T-helper 17 cell (primary cell): ENCODE measurements at regions not wholly inside any gene's neighbourhood (a gene's known extent, or its start where the extent isn't known, plus 50 kb on each side); places are given as distances from the start of the nearest gene placed in this dataset.

Experiments
- ATAC-seq: fragments of 150-1000 bp; cut with Tn5 transposase; 2 replicates; pipeline ENCODE4 v1.10.0; 2021; ENCODE audit warnings: mild to moderate bottlenecking, moderate library complexity
- DNase-seq, 3 donors: peaks; one replicate each; pipeline versions ENCODE4 v3.0.0 to v3.0.0-alpha.2; 2020 to 2021
- H3K9me3 ChIP-seq: one replicate; pipeline ENCODE4 v1.7.0; 2013; ENCODE audit warnings: low read length, mild to moderate bottlenecking; ENCODE audit not compliant: control insufficient read depth, poor library complexity, severe bottlenecking
- H3K27ac Mint-ChIP-seq: one replicate; pipeline ENCODE4 v1.8.0; 2022; ENCODE audit warnings: mild to moderate bottlenecking, moderate library complexity, mixed read lengths
- H3K27me3 Mint-ChIP-seq: one replicate; pipeline ENCODE4 v1.8.0; 2022; ENCODE audit warnings: mixed read lengths
- H3K36me3 Mint-ChIP-seq: one replicate; pipeline ENCODE4 v1.8.0; 2022; ENCODE audit warnings: low read depth, mixed read lengths
- H3K4me1 Mint-ChIP-seq: one replicate; pipeline ENCODE4 v1.8.0; 2022; ENCODE audit warnings: mild to moderate bottlenecking, mixed read lengths
- H3K4me3 Mint-ChIP-seq: one replicate; pipeline ENCODE4 v1.8.0; 2022; ENCODE audit warnings: mild to moderate bottlenecking, moderate library complexity, mixed read lengths

DNA sequence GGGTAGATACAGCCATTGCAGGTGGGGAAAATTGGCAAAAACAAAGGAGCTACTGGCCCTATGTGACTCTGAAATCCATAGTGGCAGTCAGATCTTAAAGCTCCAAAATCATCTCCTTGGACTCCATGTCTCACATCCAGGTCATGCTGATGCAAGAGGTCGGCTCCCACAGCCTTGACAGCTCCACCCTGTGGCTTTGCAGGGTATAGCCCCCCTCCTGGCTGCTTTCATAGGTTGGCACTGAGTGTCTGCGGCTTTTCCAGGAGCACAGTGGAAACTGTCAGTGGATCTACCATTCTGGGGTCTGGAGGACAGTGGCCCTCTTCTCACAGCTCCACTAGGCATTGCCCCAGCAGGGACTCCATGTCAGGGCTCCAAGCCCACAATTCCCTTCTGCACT is 1190.1 kb downstream of the CDH12 start:
- Mint-ChIP-seq H3K27ac (no peak overlapping the region), H3K4me3 (no peak overlapping the region), H3K27me3 (no peaks in the 10 kb centered on the region), H3K36me3 (no peaks in the 10 kb centered on the region), H3K4me1 (no peaks in the 10 kb centered on the region)
- ATAC-seq (no peak), DNase-seq (no peak)
- no peaks in the 10 kb centered on the region for H3K9me3 ChIP-seq

DNA sequence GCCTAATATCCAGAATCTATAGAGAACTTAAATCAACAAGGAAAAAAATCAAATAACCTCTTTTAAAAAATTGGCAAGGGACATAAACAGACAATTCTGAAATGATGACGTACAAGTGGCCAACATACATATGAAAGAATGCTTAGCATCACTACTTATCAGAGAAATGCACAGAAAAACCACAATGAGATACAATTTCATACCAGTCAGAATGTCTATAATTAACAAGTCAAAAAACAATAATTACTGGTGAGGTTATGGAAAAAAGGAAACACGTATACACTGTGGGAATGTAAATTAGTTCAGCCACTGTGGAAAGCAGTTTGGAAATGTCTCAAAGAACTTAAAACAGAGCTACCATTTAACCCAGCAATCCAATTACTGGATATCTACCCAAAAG is 1192.0 kb downstream of the CDH12 start:
- ATAC-seq (no peak), DNase-seq (no peak)
- no peaks in the 10 kb centered on the region for H3K27me3 Mint-ChIP-seq
- no peaks in the 10 kb centered on the region for H3K9me3 ChIP-seq
- no peak overlapping the region for H3K27ac Mint-ChIP-seq
- H3K4me3 Mint-ChIP-seq, result no peak overlapping the region
- H3K36me3 Mint-ChIP-seq, result no peaks in the 10 kb centered on the region
- H3K4me1 Mint-ChIP-seq, result no peaks in the 10 kb centered on the region

DNA sequence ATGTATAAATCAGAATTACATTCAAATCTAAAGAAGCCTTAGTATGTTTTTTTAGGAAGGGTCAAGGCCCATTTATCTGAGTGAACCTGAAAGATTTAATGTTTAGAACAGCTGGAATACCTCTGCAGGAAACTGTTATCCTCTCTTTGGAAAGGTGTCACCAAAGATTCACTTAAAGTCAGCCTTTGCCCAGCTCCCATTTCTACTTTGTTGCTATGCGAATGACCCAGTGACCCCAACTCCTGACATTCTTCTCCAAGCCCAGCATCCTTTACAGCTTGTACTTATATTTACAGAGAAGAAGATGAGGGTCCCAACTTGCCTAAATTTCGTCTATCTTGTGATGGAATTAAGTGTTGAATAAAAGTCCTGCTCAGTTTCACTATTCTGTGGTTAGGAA is 1198.6 kb downstream of the CDH12 start:
- Mint-ChIP-seq H3K4me1 (no peaks in the 10 kb centered on the region), H3K36me3 (no peaks in the 10 kb centered on the region), H3K27me3 (no peaks in the 10 kb centered on the region), H3K27ac (no peak overlapping the region), H3K4me3 (no peak overlapping the region)
- H3K9me3 ChIP-seq, result no peaks in the 10 kb centered on the region
- ATAC-seq, result no peak
- no peak for DNase-seq

DNA sequence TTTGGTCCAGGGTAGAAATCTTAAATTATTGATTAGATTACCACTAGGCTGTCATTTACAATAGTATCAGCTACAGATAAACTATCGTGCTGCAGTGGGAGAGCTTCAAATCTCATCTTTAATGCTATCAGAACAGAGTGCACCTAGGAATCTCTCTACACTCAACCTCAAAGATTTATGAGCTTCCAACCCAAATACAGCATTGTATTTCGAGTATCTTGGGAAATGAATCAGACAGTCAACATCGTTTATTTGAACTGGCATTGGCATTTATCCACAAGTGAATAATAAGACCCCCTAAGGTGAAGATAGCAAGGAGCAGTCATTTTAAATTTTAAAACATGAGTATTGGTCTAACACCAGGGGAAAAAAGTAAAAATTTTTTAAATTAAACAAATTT is 1203.2 kb downstream of the CDH12 start:
- ATAC-seq, result no peak
- Mint-ChIP-seq H3K4me1 (no peaks in the 10 kb centered on the region), H3K27me3 (no peaks in the 10 kb centered on the region), H3K27ac (no peak overlapping the region), H3K36me3 (no peaks in the 10 kb centered on the region), H3K4me3 (no peak overlapping the region)
- no peak for DNase-seq
- H3K9me3 ChIP-seq, result no peaks in the 10 kb centered on the region

DNA sequence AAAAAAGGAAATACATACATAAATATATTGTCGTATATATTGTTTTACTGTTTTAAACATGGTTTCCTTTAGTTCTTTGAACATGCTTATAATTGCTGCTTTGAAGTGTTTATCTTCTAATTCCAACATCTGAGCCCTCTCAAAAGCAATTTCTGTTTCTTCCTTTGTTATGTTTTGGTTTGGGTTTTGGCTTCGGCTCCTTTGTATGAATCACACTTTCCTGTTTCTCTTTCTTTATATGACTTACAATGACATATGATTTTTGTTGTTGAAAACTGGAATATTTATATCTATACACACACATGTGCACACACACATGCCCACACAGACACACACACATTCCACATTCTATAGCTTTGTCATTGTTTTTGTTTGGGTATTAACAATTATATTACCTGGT is 1206.7 kb downstream of the CDH12 start:
- Mint-ChIP-seq H3K36me3 (no peaks in the 10 kb centered on the region), H3K27ac (no peak overlapping the region), H3K27me3 (no peaks in the 10 kb centered on the region), H3K4me1 (no peaks in the 10 kb centered on the region), H3K4me3 (no peak overlapping the region)
- no peaks in the 10 kb centered on the region for H3K9me3 ChIP-seq
- DNase-seq, result no peak
- ATAC-seq, result no peak

DNA sequence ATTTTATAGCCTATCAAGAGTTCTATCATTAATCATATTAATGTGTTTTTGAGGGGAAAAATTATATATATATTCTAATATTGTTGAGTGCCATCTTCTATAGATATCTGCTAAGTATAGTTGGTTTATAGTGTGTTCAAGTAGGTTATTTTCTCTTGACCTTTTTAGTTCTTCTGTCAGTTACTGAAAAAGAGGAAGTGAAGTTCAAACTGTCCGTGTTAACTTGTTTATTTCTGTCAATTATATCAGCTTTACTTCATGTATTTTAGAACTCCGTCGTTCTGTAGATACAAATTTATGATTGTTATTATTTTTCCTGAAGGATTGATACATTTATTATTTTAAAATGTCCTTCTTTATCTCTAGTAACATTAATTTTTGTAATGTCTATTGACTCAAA is 1209.1 kb downstream of the CDH12 start:
- H3K27ac Mint-ChIP-seq, result no peak overlapping the region
- DNase-seq, result no peak
- no peak overlapping the region for H3K4me3 Mint-ChIP-seq
- ATAC-seq, result no peak
- no peaks in the 10 kb centered on the region for H3K27me3 Mint-ChIP-seq
- H3K4me1 Mint-ChIP-seq, result no peaks in the 10 kb centered on the region
- no peaks in the 10 kb centered on the region for H3K36me3 Mint-ChIP-seq
- no peaks in the 10 kb centered on the region for H3K9me3 ChIP-seq

DNA sequence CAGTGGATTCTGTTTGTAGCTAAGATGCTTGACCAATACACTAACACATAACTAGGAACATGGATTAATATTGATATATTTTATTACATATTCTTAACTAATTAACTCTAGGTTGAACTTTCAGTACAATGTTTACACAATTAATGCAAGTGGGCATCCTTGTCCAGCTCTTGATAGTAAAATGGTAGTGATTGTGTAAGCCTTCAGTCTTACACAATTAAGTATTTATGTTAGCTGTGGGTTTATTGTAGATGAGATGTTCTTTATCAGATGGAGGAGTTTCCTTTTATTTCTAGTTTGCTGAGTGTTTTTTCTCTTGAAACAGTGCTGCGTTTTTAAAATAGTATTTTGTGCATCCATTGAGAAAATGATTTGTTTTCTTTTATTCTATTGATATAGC is 1210.8 kb downstream of the CDH12 start:
- ATAC-seq (no peak), DNase-seq (no peak)
- H3K9me3 ChIP-seq, result no peaks in the 10 kb centered on the region
- Mint-ChIP-seq H3K36me3 (no peaks in the 10 kb centered on the region), H3K4me3 (no peak overlapping the region), H3K27me3 (no peaks in the 10 kb centered on the region), H3K4me1 (no peaks in the 10 kb centered on the region), H3K27ac (no peak overlapping the region)

DNA sequence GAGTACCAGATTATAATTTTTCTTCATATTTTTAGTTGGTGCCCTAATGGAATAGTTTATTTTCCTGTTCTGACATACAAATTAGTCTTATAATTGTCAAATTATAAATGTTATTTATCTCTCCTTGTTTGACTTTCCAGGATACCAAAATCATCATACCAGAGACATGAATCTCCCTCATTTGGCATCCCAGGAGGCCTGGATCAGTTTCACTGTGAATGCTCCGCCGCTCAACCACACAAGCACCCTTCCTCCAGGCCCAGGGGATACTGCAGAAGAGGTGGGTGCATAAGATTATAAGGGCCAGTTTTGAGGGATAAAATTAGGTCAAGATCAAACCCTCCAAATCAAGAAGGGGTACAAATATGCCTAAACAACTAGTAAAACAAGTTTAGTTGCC is 1229.3 kb downstream of the CDH12 start:
- ATAC-seq (no peak), DNase-seq (no peak)
- no peaks in the 10 kb centered on the region for H3K27me3 Mint-ChIP-seq
- H3K4me1 Mint-ChIP-seq, result no peaks in the 10 kb centered on the region
- no peaks in the 10 kb centered on the region for H3K9me3 ChIP-seq
- H3K27ac Mint-ChIP-seq, result no peak overlapping the region
- H3K4me3 Mint-ChIP-seq, result no peak overlapping the region
- H3K36me3 Mint-ChIP-seq, result no peaks in the 10 kb centered on the region

DNA sequence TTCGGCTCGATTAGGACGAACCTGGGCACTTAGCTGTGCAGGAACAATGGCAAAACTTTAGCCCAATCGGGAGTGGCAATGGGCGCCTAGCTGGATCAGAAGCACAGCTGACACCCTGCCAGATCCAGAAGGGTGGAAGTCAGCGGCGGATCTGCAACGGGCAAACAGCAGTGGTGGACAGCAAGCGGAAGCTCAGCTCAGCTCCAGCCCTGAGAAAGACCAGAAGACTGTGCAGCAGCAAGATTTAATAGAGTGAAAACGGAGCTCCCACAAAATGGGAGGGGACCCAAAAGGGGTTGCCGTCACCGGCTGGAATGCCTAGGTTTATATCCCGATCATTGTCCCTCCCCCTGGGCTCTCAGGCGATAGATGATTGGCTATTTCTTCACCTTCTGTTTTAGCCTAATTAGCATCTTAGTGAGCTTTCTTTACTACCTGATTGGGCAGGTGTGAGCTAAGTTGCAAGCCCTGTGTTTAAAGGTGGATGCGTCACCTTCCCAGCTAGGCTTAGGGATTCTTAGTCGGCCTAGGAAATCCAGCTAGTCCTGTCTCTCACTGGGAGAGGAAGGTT is 1237.9 kb downstream of the CDH12 start:
- no peak overlapping the region for H3K27ac Mint-ChIP-seq
- no peak overlapping the region for H3K4me3 Mint-ChIP-seq
- H3K9me3 ChIP-seq, result no peaks in the 10 kb centered on the region
- H3K4me1 Mint-ChIP-seq, result no peaks in the 10 kb centered on the region
- no peaks in the 10 kb centered on the region for H3K36me3 Mint-ChIP-seq
- no peaks in the 10 kb centered on the region for H3K27me3 Mint-ChIP-seq
- DNase-seq (no peak), ATAC-seq (no peak)

DNA sequence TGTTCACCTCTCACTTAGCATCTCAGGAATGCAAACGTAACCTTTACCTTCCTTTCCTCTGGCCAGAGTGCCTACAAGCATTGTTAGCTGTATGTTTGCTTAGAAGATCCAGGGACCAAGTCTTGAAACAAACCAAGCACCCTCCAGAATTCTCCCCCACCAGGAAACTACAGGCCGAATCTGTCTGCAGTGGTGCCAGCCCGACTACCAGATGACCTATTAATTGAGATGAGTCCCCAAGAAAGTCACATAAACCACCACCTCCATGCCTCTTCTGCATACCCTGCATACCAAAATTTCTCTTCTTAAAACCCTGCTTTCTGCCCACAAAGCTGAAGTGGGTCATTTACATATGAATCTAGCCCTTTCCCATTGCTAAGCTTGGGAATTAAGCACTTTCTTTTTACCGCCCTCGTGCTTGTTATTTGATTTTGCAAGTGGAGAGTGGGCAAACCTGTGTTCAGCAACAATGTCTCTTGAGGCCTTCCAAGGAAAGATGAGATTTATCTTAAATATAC is 1239.1 kb downstream of the CDH12 start:
- DNase-seq, result no peak

DNA sequence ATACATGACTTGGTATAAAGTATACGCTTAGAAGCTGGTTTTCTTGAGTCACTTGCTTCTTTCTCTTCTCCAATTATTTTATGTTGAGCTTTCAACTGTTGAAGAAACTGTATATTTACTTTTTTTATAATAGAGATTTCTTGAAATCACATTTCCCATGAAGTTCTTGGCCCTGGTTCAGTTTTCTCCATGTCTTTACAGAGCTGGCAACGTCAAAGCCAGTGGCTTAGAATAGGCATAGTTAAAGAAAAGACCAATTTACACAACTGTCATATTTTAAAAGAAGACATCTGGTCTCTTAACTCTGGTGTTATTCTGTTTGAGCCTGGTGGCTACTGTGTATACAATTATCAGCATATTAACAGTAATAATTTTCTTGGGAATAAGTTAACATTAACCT is 1249.3 kb downstream of the CDH12 start:
- DNase-seq, result no peak
- no peak for ATAC-seq
- H3K4me3 Mint-ChIP-seq, result no peak overlapping the region
- H3K36me3 Mint-ChIP-seq, result no peaks in the 10 kb centered on the region
- no peaks in the 10 kb centered on the region for H3K27me3 Mint-ChIP-seq
- no peak overlapping the region for H3K27ac Mint-ChIP-seq
- H3K9me3 ChIP-seq, result no peaks in the 10 kb centered on the region
- no peaks in the 10 kb centered on the region for H3K4me1 Mint-ChIP-seq

More for the DNA sequence above, 1239.1 kb downstream of the CDH12 start:
- H3K4me3 Mint-ChIP-seq, result no peak overlapping the region
- H3K36me3 Mint-ChIP-seq, result no peaks in the 10 kb centered on the region
- ATAC-seq, result no peak
- no peaks in the 10 kb centered on the region for H3K9me3 ChIP-seq
- H3K27me3 Mint-ChIP-seq, result no peaks in the 10 kb centered on the region
- no peak overlapping the region for H3K27ac Mint-ChIP-seq
- H3K4me1 Mint-ChIP-seq, result no peaks in the 10 kb centered on the region

DNA sequence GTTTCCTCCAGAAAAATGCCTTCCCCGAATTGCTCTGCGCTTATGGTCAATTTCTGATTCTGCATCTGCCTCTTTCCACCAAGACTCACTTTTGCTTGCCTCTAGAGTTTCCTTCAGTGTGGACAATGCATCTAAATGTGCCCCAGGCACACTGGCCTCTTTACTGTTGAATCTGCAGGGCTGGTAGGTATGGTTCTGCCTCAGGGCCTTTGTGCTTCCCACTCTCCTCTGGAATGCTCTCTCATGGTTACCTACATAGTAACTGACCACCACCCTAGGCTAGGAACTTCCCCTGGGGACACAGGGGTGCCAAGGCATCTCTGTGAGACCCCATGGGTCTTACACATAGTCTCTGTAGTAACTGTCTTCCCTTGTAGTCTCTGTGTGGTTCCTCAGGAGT is 1258.6 kb downstream of the CDH12 start:
- no peak for DNase-seq
- no peak for ATAC-seq

DNA sequence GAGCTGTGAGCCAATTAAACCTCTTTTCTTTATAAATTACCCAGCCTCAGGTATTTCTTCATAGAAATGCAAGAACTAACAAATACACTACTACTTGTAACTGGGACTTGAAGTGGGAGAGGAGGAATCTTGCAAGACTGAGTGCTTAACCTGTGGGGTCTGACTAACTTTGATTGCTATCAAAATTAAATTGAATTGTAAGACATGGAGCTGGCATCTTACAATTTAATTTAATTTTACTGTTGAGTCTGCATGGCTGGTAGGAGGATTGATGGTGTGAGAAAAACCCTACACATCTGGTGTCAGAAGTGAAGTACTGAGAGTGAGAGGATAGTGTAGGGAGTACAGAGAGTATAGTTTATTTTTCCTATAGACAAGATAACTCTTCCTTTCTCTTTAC is 1259.9 kb downstream of the CDH12 start:
- Mint-ChIP-seq H3K36me3 (no peaks in the 10 kb centered on the region), H3K4me1 (no peaks in the 10 kb centered on the region), H3K27me3 (no peaks in the 10 kb centered on the region), H3K4me3 (no peak overlapping the region), H3K27ac (no peak overlapping the region)
- ATAC-seq (no peak), DNase-seq (no peak)
- no peaks in the 10 kb centered on the region for H3K9me3 ChIP-seq

More for the DNA sequence above, 1258.6 kb downstream of the CDH12 start:
- Mint-ChIP-seq H3K27me3 (no peaks in the 10 kb centered on the region), H3K4me3 (no peak overlapping the region), H3K27ac (no peak overlapping the region), H3K36me3 (no peaks in the 10 kb centered on the region), H3K4me1 (no peaks in the 10 kb centered on the region)
- no peaks in the 10 kb centered on the region for H3K9me3 ChIP-seq

DNA sequence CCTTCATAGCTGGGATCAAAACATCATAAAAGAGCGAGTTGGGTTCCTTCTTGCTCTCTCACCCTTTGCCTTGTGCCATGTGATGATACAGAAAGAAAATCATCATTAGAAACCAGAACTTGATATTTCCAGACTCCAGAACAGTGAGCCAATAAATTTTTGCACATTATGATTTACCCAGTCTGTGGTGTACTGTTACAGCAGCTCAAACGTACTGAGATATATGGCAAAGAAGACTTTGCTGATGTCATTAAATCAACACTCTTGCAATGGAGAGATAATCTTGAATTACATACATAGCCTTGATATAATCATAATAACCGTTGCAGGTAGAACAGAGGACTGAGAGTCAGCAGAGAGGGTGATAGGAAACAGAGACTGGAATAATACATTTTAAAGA is 1271.6 kb downstream of the CDH12 start:
- no peaks in the 10 kb centered on the region for H3K4me1 Mint-ChIP-seq
- H3K9me3 ChIP-seq, result no peaks in the 10 kb centered on the region
- no peaks in the 10 kb centered on the region for H3K36me3 Mint-ChIP-seq
- H3K4me3 Mint-ChIP-seq, result no peak overlapping the region
- ATAC-seq (no peak), DNase-seq (no peak)
- H3K27ac Mint-ChIP-seq, result no peak overlapping the region
- H3K27me3 Mint-ChIP-seq, result no peaks in the 10 kb centered on the region
